HepG2 (cell line): ENCODE measurements at regions not wholly inside any gene's neighbourhood (a gene's known extent, or its start where the extent isn't known, plus 50 kb on each side); places are given as distances from the start of the nearest gene placed in this dataset.
A peak's percentile ranks its signal among the peaks of the same experiment; 100 is the strongest.

Source experiments
- ATAC-seq: fragments of 200-7000 bp; cut with Tn5 transposase; 3 replicates; pipeline ENCODE4 v1.9.1; 2020; ENCODE audit warnings: mild to moderate bottlenecking, moderate library complexity
- BruUV-seq: library from RNA; stranded (reverse); fragments of 400-500 nt; replicated peaks from 2 replicates; lab custom pipeline; 2021; lab: Mats Ljungman, UMichigan
- CTCF ChIA-PET: fragments of 300-600 bp; formaldehyde crosslinking; extraction: SDS; loops from one replicate; lab custom pipeline; 2021; ENCODE audit warnings: low total read pairs, inconsistent platforms, low intra/inter-chr PET ratio; lab: Yijun Ruan, JAX
- POLR2A ChIA-PET: fragments of 350-600 bp; sonication (Branson Sonifier 250); formaldehyde crosslinking; loops from one replicate; lab custom pipeline; 2020; ENCODE audit warnings: antibody characterized with exemption, inconsistent platforms; lab: Yijun Ruan, JAX
- DNase-seq: peaks from one replicate; pipeline ENCODE4 v3.0.0-alpha.2; 2015; ENCODE audit warnings: low spot score
- FAIRE-seq: peaks from 3 replicates; lab custom pipeline; 2011; peaks lifted over from hg19 to GRCh38; lab: Jason Lieb, UNC
- H2AFZ ChIP-seq: one replicate; pipeline ENCODE4 v1.6.1; 2011; ENCODE audit warnings: low read length, inconsistent platforms
- H3K27ac ChIP-seq: fragments of 300-600 bp; 3 replicates; pipeline ENCODE4 v1.8.0; 2011; ENCODE audit warnings: mixed run types, mild to moderate bottlenecking, mixed read lengths, low read length, inconsistent platforms; ENCODE audit not compliant: insufficient read depth; ENCODE audit errors: extremely low read length
- H3K27me3 ChIP-seq, 2 experiments: fragments of 200-600 bp in 1 of 2; 2 replicates in 1 of 2; 3 replicates in 1 of 2; pipeline versions ENCODE4 v1.6.0 to v1.8.0; 2011; ENCODE audit warnings: low read length in 2 of 2, mild to moderate bottlenecking in 2 of 2, moderate library complexity in 2 of 2, inconsistent platforms in 1 of 2; ENCODE audit not compliant: insufficient read depth in 2 of 2, control insufficient read depth in 1 of 2
- H3K36me3 ChIP-seq, 2 experiments: fragments of 200-600 bp in 1 of 2; replicated peaks in 1 of 2; 2 replicates in 1 of 2; 3 replicates in 1 of 2; pipeline versions ENCODE4 v1.5.1 to v1.8.0; 2011; ENCODE audit warnings: low read length in 2 of 2, inconsistent platforms in 1 of 2; ENCODE audit not compliant: insufficient read depth in 2 of 2, control insufficient read depth in 1 of 2
- H3K4me1 ChIP-seq: 2 replicates; pipeline ENCODE4 v1.5.1; 2012; ENCODE audit warnings: low read length, inconsistent platforms; ENCODE audit not compliant: insufficient read depth
- H3K4me2 ChIP-seq: 2 replicates; pipeline ENCODE4 v1.6.0; 2011; ENCODE audit warnings: low read depth, low read length, inconsistent platforms
- H3K4me3 ChIP-seq, 3 experiments: fragments of 200-600 bp in 1 of 3; sonication (generic), shearing (Covaris generic) in 1 of 3; replicated peaks in 1 of 3; 2 replicates each; pipeline ENCODE4 v1.5.1; 2011 to 2016; ENCODE audit warnings: low read length in 3 of 3, inconsistent platforms in 2 of 3, low read depth in 2 of 3, mild to moderate bottlenecking in 2 of 3, control low read depth in 1 of 3, mixed read lengths in 1 of 3; ENCODE audit not compliant: insufficient read depth in 1 of 3
- H3K79me2 ChIP-seq: one replicate; pipeline ENCODE4 v1.6.1; 2011; ENCODE audit warnings: low read length, inconsistent platforms; ENCODE audit not compliant: insufficient read depth
- H3K9ac ChIP-seq: 2 replicates; pipeline ENCODE4 v1.6.0; 2011; ENCODE audit warnings: mild to moderate bottlenecking, low read depth, low read length, inconsistent platforms; ENCODE audit not compliant: insufficient read depth
- H3K9me3 ChIP-seq: 2 replicates; pipeline ENCODE4 v1.5.1; 2012; ENCODE audit warnings: mild to moderate bottlenecking, low read length
- H4K20me1 ChIP-seq: 2 replicates; pipeline ENCODE4 v1.6.0; 2011; ENCODE audit warnings: inconsistent platforms, mild to moderate bottlenecking, low read length, moderate library complexity; ENCODE audit not compliant: insufficient read depth
- LBX2 ChIP-seq: sonication (generic); formaldehyde crosslinking; IDR thresholded peaks from 2 replicates; pipeline ENCODE4 v1.5.0; 2020; ENCODE audit warnings: missing genetic modification reagents, mild to moderate bottlenecking, borderline replicate concordance
- RARG ChIP-seq: sonication (generic); formaldehyde crosslinking; IDR thresholded peaks from 2 replicates; pipeline ENCODE4 v1.4.0; 2020; ENCODE audit warnings: low read depth, mild to moderate bottlenecking, missing genetic modification reagents
- STAG1 ChIP-seq: sonication (generic); formaldehyde crosslinking; IDR thresholded peaks from 2 replicates; pipeline ENCODE4 v1.4.0; 2020; ENCODE audit warnings: missing genetic modification reagents
- TBP ChIP-seq: sonication (generic); formaldehyde crosslinking; IDR thresholded peaks from 2 replicates; pipeline ENCODE4 v1.5.0; 2020; ENCODE audit warnings: missing genetic modification reagents
- ZNF260 ChIP-seq: sonication (generic); formaldehyde crosslinking; IDR thresholded peaks from 2 replicates; pipeline ENCODE4 v1.4.0; 2020; ENCODE audit warnings: missing genetic modification reagents, low read depth, mild to moderate bottlenecking, borderline replicate concordance
- ZNF605 ChIP-seq: sonication (generic); formaldehyde crosslinking; IDR thresholded peaks from 2 replicates; pipeline ENCODE4 v1.8.0; 2022; ENCODE audit warnings: mild to moderate bottlenecking, missing genetic modification reagents
- WGBS: methylation state at CpG from one replicate; pipeline ENCODE4 v1.1.6; 2017; ENCODE audit warnings: low lambda C conversion rate; 5-methylcytosine and 5-hydroxymethylcytosine counted together
- in situ Hi-C: cut with HindIII; loops from 2 replicates; pipeline ENCODE4 v1.10.0; 2017; ENCODE audit warnings: low pct_unique_long_range_greater_than_20kb; ENCODE audit not compliant: extremely low pct_ligation_motif_present
- intact Hi-C: fragments of 100-400 bp; cut with micrococcal nuclease; formaldehyde crosslinking; loops from one replicate; pipeline ENCODE4 v1.10.0; 2022; ENCODE audit not compliant: unreplicated experiment
- small RNA-seq, 3 experiments: library from RNA; depleted of rRNA; stranded (forward); fragments of <200 nt; gene quantifications; one replicate each; pipeline ENCODE3, GENCODE V24; 2012; ENCODE audit warnings: low read depth in 2 of 3, low replicate concordance in 1 of 3; ENCODE audit not compliant: insufficient read length in 3 of 3, insufficient read depth in 2 of 3
- TF ChIP-seq, protein P1 (sequence below): sonication (generic); formaldehyde crosslinking; IDR thresholded peaks from 2 replicates; pipeline ENCODE4 v1.4.0; 2020; ENCODE audit warnings: missing genetic modification reagents; ENCODE audit errors: not compliant biosample characterization
- TF ChIP-seq, protein P2 (sequence below): sonication (generic); formaldehyde crosslinking; IDR thresholded peaks from 2 replicates; pipeline ENCODE4 v1.4.0; 2020; ENCODE audit warnings: missing genetic modification reagents, borderline replicate concordance

DNA sequence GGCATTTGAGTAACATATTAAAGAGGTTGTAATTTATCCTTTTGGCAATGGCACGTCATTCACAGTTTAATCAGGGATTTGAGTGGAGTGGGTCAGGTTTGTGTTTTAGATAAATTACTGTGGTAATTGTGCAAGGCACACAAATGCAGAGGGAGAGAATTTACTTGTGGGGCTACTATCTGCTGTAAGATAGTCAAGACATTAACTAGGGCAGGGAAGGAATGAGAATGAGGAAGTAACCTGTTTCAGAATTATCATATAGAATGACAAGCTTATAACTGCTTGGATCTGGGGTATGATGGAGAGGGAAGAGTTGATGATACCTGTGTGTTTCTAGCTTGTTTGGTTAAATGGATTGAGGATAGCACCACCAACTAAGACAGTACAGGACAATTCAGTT is 58.9 kb upstream of the ZSWIM2 start (continued):
- TF ChIP-seq, protein P1, sequence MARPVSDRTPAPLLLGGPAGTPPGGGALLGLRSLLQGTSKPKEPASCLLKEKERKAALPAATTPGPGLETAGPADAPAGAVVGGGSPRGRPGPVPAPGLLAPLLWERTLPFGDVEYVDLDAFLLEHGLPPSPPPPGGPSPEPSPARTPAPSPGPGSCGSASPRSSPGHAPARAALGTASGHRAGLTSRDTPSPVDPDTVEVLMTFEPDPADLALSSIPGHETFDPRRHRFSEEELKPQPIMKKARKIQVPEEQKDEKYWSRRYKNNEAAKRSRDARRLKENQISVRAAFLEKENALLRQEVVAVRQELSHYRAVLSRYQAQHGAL (CRISPR knock-in tag) = no peak
- TF ChIP-seq RARG (no peak), LBX2 (no peak), ZNF260 (CRISPR knock-in tag) (no peak), ZNF605 (CRISPR knock-in tag) (no peak)
- TF ChIP-seq, protein P2, sequence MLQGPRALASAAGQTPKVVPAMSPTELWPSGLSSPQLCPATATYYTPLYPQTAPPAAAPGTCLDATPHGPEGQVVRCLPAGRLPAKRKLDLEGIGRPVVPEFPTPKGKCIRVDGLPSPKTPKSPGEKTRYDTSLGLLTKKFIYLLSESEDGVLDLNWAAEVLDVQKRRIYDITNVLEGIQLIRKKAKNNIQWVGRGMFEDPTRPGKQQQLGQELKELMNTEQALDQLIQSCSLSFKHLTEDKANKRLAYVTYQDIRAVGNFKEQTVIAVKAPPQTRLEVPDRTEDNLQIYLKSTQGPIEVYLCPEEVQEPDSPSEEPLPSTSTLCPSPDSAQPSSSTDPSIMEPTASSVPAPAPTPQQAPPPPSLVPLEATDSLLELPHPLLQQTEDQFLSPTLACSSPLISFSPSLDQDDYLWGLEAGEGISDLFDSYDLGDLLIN (CRISPR knock-in tag) = no peak

- H3K27ac ChIP-seq = no peak overlapping the region
- no peak overlapping the region for H3K4me2 ChIP-seq
- no peak overlapping the region for H3K9ac ChIP-seq
- no peak for ATAC-seq
- in situ Hi-C loops (no loop called here), intact Hi-C loops (no loop called here)
- BruUV-seq = no TSS peak
- no peaks in the 10 kb centered on the region for H3K9me3 ChIP-seq
- no peaks in the 10 kb centered on the region for H3K36me3 ChIP-seq
- no peak overlapping the region for H2AFZ ChIP-seq
- no peaks in the 10 kb centered on the region for H3K27me3 ChIP-seq
- CTCF ChIA-PET = no interaction called here
- FAIRE-seq = no peak
- 2% methylated on average over 2 of the region's 2 CpGs for WGBS
- no peak overlapping the region for H3K4me3 ChIP-seq
- no peaks in the 10 kb centered on the region for H3K79me2 ChIP-seq
- no peaks in the 10 kb centered on the region for H4K20me1 ChIP-seq
- no peaks in the 10 kb centered on the region for H3K4me1 ChIP-seq
- no peak for DNase-seq
- TF ChIP-seq STAG1 (CRISPR knock-in tag) (0 out of 2 replicates have a peak, but pooled peaks have one; percentile 5), TBP (no peak)
- POLR2A ChIA-PET = no interaction called here
These were observed 54.2 kb upstream of the ZSWIM2 start for GRCh38 chr2:186903216-186903615.

Small RNA genes lying in the stretch of these regions (small RNA-seq; reads per million reads assigned to genes)
- gene RN7SKP42 (0 reads per million in 3 experiments), gene RNU6-989P (0 reads per million in 3 experiments)
